GM19025 (cell line): ENCODE measurements at regions not wholly inside any gene's neighbourhood (a gene's known extent, or its start where the extent isn't known, plus 50 kb on each side); places are given as distances from the start of the nearest gene placed in this dataset.
"Not testable (repeated sequence)": the region's sequence is repeated elsewhere in the genome, so short reads cannot be mapped to it uniquely, and the experiment has no call there.

ENCODE experiments used
- ATAC-seq: cut with Tn5 transposase; IDR thresholded peaks from one replicate; pipeline ENCODE4 v1.9.1; 2021; ENCODE audit warnings: mild to moderate bottlenecking, low read depth, moderate library complexity; ENCODE audit not compliant: unreplicated experiment

GRCh38 chr2:21748501-21748900, 624.7 kb downstream of the TDRD15 start:
- ATAC-seq = no peak

GRCh38 chr2:21754164-21754788, 630.5 kb downstream of the TDRD15 start:
- ATAC-seq = no peak

GRCh38 chr2:21757805-21758430, 634.1 kb downstream of the TDRD15 start:
- ATAC-seq = no peak

GRCh38 chr2:21759819-21760218, 636.1 kb downstream of the TDRD15 start:
- ATAC-seq = no peak

- no peak for ATAC-seq
These were observed 637.6 kb downstream of the TDRD15 start for GRCh38 chr2:21761361-21761760.

GRCh38 chr2:21763501-21763900, 639.7 kb downstream of the TDRD15 start:
- no peak for ATAC-seq

- ATAC-seq = no peak
These were observed 647.0 kb downstream of the TDRD15 start for GRCh38 chr2:21770787-21771186.

GRCh38 chr2:21772624-21773023, 648.9 kb downstream of the TDRD15 start:
- ATAC-seq = no peak

GRCh38 chr2:21773168-21773567, 649.4 kb downstream of the TDRD15 start:
- ATAC-seq = no peak

GRCh38 chr2:21774691-21775368, 651.1 kb downstream of the TDRD15 start:
- no peak for ATAC-seq

- ATAC-seq = no peak
These were observed 656.0 kb downstream of the TDRD15 start for GRCh38 chr2:21779786-21780185.

GRCh38 chr2:21781962-21782361, 658.2 kb downstream of the TDRD15 start:
- ATAC-seq = no peak

- ATAC-seq = no peak
These were observed 659.1 kb downstream of the TDRD15 start for GRCh38 chr2:21782866-21783265.

- ATAC-seq = no peak
These were observed 664.2 kb downstream of the TDRD15 start for GRCh38 chr2:21787941-21788340.

- not testable (repeated sequence) for ATAC-seq
These were observed 666.5 kb downstream of the TDRD15 start for GRCh38 chr2:21790311-21790710.

GRCh38 chr2:21792571-21792970, 668.8 kb downstream of the TDRD15 start:
- no peak for ATAC-seq

GRCh38 chr2:21793461-21793860, 669.7 kb downstream of the TDRD15 start:
- no peak for ATAC-seq

- no peak for ATAC-seq
These were observed 670.8 kb downstream of the TDRD15 start for GRCh38 chr2:21794611-21795010.

- no peak for ATAC-seq
These were observed 676.6 kb downstream of the TDRD15 start for GRCh38 chr2:21800356-21800755.

- ATAC-seq = no peak
These were observed 679.8 kb downstream of the TDRD15 start for GRCh38 chr2:21803550-21803949.

- no peak for ATAC-seq
These were observed 680.4 kb downstream of the TDRD15 start for GRCh38 chr2:21804151-21804550.

GRCh38 chr2:21811541-21811940, 687.8 kb downstream of the TDRD15 start:
- ATAC-seq = no peak
